ENCODE measurements at regions not wholly inside any gene's neighbourhood (a gene's known extent, or its start where the extent isn't known, plus 50 kb on each side); places are given as distances from the start of the nearest gene placed in this dataset.

GRCh38 chr22:26975865-26976264 lies 318.5 kb downstream of the MIAT start:
- TF ChIP-seq CTCF (conservative IDR thresholded peaks at IDR 0.05; ENCODE audit: low read depth): no peak
- H3K27ac ChIP-seq: no peak overlapping the region
- no peak for DNase-seq (ENCODE audit: low spot score)
- CTCF ChIA-PET: no interaction called here
- POLR2A ChIA-PET (ENCODE audit: low non-redundant PET): no interaction called here

DNA sequence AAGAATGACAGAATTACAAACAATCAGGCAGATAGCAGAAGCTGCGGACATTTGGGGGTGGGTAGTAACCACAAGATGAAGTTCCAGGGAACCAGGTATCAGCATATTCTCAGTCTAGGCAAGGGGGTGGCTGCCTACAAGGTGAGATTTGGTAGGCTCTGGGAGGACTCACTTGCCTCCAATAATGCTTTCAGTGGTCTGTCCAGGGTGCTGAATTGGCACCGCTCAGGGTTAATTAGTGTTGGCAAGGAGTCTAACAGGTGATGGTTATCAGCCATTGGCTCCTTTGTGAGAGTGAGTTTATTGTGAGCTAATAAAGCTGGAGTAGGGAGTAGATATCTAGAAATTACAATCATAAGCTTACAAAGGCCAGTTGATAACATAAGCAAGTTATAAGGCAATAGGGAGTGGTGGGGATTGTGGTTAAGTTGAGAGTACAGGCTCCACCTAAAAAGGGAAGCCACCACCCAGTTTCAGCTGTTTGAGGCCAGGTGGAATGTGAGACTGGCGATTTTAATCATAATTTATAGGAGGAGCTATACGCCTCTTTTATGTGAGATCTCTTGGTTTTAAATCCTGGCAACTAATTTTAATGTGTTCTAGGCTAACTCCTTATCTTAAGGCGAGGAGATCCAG lies 320.5 kb downstream of the MIAT start:
- no peak overlapping the region for H3K27ac ChIP-seq
- no peak for TF ChIP-seq CTCF (conservative IDR thresholded peaks at IDR 0.05; ENCODE audit: low read depth)
- POLR2A ChIA-PET (ENCODE audit: low non-redundant PET): no interaction called here
- DNase-seq (ENCODE audit: low spot score): no peak
- CTCF ChIA-PET: no interaction called here

GRCh38 chr22:26979294-26979693 lies 321.9 kb downstream of the MIAT start:
- ChIA-PET POLR2A (ENCODE audit: low non-redundant PET) (no interaction called here), CTCF (no interaction called here)
- DNase-seq (ENCODE audit: low spot score): no peak
- TF ChIP-seq CTCF (conservative IDR thresholded peaks at IDR 0.05; ENCODE audit: low read depth): no peak
- no peak overlapping the region for H3K27ac ChIP-seq

DNA sequence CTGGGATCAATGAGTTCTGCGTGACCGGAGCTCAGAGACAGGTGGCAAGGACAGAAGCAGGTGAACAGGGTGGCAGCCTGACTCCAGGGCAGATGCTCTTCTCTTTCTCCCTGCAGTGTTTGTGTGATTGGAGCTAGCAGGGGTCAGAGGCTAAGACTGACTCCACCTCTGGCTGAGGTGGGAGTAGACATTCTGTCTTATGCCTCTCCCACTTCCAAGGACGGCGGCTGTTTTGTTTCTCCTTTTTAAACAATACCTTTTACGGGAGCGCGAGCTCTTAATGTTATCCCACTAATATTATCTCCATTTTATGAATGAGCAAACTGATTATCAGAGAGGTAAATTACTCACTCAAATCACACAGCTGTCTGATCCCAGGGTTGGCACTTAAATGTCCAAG lies 323.7 kb downstream of the MIAT start:
- no peak for DNase-seq (ENCODE audit: low spot score)
- no peak for TF ChIP-seq CTCF (conservative IDR thresholded peaks at IDR 0.05; ENCODE audit: low read depth)
- CTCF ChIA-PET: no interaction called here
- H3K27ac ChIP-seq: no peak overlapping the region
- POLR2A ChIA-PET (ENCODE audit: low non-redundant PET): no interaction called here

DNA sequence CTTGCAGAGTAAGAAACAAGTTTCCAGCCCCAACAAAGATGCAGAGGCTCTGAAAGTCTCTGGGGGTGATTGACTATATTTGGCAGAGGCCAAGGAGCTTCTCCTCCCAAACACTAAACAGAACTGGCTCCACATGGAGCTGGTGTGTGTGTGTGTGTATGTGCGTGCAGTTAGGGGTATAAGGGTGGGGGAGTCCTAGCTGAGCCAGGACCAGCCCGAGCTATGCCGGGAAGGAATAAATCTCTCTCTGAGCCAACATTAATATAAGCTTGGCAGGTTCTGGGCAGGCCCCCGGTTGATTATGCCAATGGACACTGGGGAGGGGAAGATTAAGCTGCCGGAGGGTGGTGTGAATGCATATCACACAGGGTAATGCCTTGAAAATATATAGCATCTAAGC lies 324.2 kb downstream of the MIAT start:
- H3K27ac ChIP-seq: no peak overlapping the region
- ChIA-PET CTCF (no interaction called here), POLR2A (ENCODE audit: low non-redundant PET) (no interaction called here)
- TF ChIP-seq CTCF (conservative IDR thresholded peaks at IDR 0.05; ENCODE audit: low read depth): no peak
- no peak for DNase-seq (ENCODE audit: low spot score)

- DNase-seq (ENCODE audit: low spot score): no peak
- H3K27ac ChIP-seq: no peak overlapping the region
- CTCF ChIA-PET: no interaction called here
- POLR2A ChIA-PET (ENCODE audit: low non-redundant PET): no interaction called here
- no peak for TF ChIP-seq CTCF (conservative IDR thresholded peaks at IDR 0.05; ENCODE audit: low read depth)
These were observed 325.9 kb downstream of the MIAT start for GRCh38 chr22:26983311-26983710.

- POLR2A ChIA-PET (ENCODE audit: low non-redundant PET): no interaction called here
- CTCF ChIA-PET: no interaction called here
- H3K27ac ChIP-seq: no peak overlapping the region
- TF ChIP-seq CTCF (conservative IDR thresholded peaks at IDR 0.05; ENCODE audit: low read depth): no peak
- DNase-seq (ENCODE audit: low spot score): no peak
These were observed 327.8 kb downstream of the MIAT start for GRCh38 chr22:26985206-26985605.
